ENCODE measurements at regions not wholly inside any gene's neighbourhood (a gene's known extent, or its start where the extent isn't known, plus 50 kb on each side); places are given as distances from the start of the nearest gene placed in this dataset.

- TF ChIP-seq, protein P1, sequence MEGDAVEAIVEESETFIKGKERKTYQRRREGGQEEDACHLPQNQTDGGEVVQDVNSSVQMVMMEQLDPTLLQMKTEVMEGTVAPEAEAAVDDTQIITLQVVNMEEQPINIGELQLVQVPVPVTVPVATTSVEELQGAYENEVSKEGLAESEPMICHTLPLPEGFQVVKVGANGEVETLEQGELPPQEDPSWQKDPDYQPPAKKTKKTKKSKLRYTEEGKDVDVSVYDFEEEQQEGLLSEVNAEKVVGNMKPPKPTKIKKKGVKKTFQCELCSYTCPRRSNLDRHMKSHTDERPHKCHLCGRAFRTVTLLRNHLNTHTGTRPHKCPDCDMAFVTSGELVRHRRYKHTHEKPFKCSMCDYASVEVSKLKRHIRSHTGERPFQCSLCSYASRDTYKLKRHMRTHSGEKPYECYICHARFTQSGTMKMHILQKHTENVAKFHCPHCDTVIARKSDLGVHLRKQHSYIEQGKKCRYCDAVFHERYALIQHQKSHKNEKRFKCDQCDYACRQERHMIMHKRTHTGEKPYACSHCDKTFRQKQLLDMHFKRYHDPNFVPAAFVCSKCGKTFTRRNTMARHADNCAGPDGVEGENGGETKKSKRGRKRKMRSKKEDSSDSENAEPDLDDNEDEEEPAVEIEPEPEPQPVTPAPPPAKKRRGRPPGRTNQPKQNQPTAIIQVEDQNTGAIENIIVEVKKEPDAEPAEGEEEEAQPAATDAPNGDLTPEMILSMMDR (IDR thresholded peaks at IDR 0.05): no peak
Measured at GRCh38 chr1:98437540-98437939, 224.0 kb upstream of the SNX7 start.

DNA sequence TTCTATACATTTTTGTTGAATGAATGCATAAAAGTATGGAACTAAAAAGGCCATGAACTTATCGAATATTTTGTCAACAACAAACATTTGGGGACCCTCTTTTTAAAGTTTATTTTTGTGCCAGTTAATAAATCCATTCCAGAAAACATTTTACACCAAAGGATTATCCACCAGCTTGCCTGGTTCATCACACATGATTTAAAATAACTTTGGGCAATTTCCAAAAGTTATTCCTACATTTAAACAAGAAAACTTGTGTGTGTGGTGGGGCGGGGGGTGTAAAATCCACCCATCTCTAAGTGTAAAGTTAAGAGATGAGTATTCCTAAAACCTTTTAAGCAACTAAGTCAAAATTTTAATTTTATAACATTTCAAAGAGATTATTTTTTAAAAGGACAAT lies 224.5 kb upstream of the SNX7 start:
- TF ChIP-seq, protein P1 (IDR thresholded peaks at IDR 0.05): no peak

- TF ChIP-seq, protein P1 (IDR thresholded peaks at IDR 0.05): no peak
Measured at GRCh38 chr1:98429965-98430443, 231.5 kb upstream of the SNX7 start.

DNA sequence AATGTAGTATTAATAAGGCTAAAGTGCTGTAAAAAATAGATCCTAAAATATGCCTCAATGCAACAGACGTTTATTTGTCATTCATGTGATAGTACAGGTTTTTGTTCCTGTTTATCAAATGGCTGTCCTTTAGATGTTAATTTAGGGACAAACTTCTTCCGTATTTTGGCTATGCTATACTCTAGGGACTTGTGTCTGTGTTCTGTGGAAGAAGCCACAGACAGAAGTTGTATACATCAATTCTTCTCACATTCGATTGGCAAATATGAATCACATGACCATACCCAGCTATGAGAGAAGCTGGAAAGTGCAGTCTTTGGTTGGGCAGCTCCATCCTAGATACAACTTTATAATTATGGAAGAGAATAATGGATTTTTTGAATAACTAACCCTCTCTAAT lies 232.7 kb upstream of the SNX7 start:
- TF ChIP-seq, protein P1 (IDR thresholded peaks at IDR 0.05): no peak

DNA sequence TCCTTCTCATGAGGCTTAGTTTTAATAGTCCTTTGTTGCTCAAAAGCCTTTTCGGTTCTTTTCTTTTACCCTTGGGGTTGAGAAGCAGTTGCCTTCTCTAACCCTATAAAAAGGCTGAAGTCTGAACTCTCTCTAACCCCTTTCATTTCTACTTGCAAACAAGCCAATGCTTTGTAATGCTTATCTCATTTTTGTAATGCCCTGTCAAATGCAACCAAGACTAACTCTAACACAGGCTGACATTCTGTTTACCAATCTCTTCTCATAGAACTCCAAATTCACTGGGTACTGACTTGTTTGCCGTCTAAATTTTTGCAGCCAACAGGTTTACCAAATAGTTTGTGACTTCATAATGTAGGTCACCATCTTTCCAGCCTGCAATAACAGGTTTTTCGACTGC lies 233.9 kb upstream of the SNX7 start:
- TF ChIP-seq, protein P1 (IDR thresholded peaks at IDR 0.05): no peak

- TF ChIP-seq, protein P1 (IDR thresholded peaks at IDR 0.05): no peak
Measured at GRCh38 chr1:98426092-98426491, 235.4 kb upstream of the SNX7 start.

GRCh38 chr1:98422816-98423215 lies 238.7 kb upstream of the SNX7 start:
- TF ChIP-seq, protein P1 (IDR thresholded peaks at IDR 0.05): no peak

DNA sequence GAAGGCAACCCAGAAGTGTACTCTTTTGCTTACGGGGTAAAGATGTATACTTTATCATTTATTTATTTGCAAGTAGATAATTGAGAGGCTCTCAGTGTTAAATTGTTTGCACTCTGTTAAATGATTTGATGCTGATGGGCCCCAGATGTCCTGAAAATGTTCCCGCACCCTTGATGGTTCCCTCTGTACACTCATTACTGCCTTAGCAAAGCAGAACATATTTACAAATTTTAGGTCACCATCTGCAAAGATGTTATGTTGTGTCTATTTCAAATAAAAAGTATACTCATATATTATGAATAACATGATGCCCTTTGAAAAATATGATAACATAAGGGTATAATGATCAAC lies 240.5 kb upstream of the SNX7 start:
- TF ChIP-seq, protein P1 (IDR thresholded peaks at IDR 0.05): no peak
